K562 (cell line): ENCODE measurements at regions not wholly inside any gene's neighbourhood (a gene's known extent, or its start where the extent isn't known, plus 50 kb on each side); places are given as distances from the start of the nearest gene placed in this dataset.

Source experiments
- ATAC-seq: fragments of 200-7000 bp; cut with Tn5 transposase; 3 replicates; pipeline ENCODE4 v1.9.1; 2020; ENCODE audit warnings: moderate library complexity
- BruUV-seq: library from RNA; stranded (reverse); fragments of 400-500 nt; replicated peaks from 2 replicates; lab custom pipeline; 2021; lab: Mats Ljungman, UMichigan
- CTCF ChIA-PET: fragments of 300-600 bp; formaldehyde crosslinking; extraction: SDS; loops from one replicate; lab custom pipeline; 2021; ENCODE audit warnings: low intra/inter-chr PET ratio; lab: Yijun Ruan, JAX
- POLR2A ChIA-PET: fragments of 300-600, 350-650 bp; sonication (Branson Sonifier 250); formaldehyde crosslinking; extraction: SDS; loops from one replicate; lab custom pipeline; 2021; ENCODE audit warnings: antibody characterized with exemption, inconsistent platforms; lab: Yijun Ruan, JAX
- DNase-seq, 4 experiments: peaks; one replicate each; pipeline versions ENCODE4 v3.0.0 to v3.0.0-alpha.2; 2011 to 2018; ENCODE audit warnings: low spot score in 3 of 4, mixed read lengths in 3 of 4; ENCODE audit errors: extremely low read depth in 1 of 4
- FAIRE-seq: peaks from 2 replicates; lab custom pipeline; 2011; peaks lifted over from hg19 to GRCh38; lab: Jason Lieb, UNC
- H2AFZ ChIP-seq: 2 replicates; pipeline ENCODE4 v1.6.0; 2011; ENCODE audit warnings: low read depth, low read length, control low read depth, inconsistent platforms
- H3K27ac ChIP-seq: fragments of 200-600 bp; 3 replicates; pipeline ENCODE4 v1.8.0; 2011; ENCODE audit warnings: low read depth, mild to moderate bottlenecking, control low read depth, inconsistent platforms, low read length, moderate library complexity, mixed read lengths; ENCODE audit errors: extremely low read depth
- H3K27me3 ChIP-seq, 2 experiments: fragments of 300-600 bp in 1 of 2; 2 replicates in 1 of 2; 3 replicates in 1 of 2; pipeline versions ENCODE4 v1.6.0 to v1.8.0; 2011; ENCODE audit warnings: inconsistent platforms in 2 of 2, low read length in 2 of 2, mild to moderate bottlenecking in 1 of 2, mixed read lengths in 1 of 2, moderate library complexity in 1 of 2; ENCODE audit not compliant: control insufficient read depth in 2 of 2, insufficient read depth in 2 of 2
- H3K36me3 ChIP-seq: fragments of 300-600 bp; 3 replicates; pipeline ENCODE4 v1.8.0; 2011; ENCODE audit warnings: mild to moderate bottlenecking, low read length, inconsistent platforms; ENCODE audit not compliant: control insufficient read depth, insufficient read depth
- H3K4me1 ChIP-seq, 2 experiments: fragments of 200-600 bp in 1 of 2; replicated peaks in 1 of 2; 2 replicates in 1 of 2; 3 replicates in 1 of 2; pipeline versions ENCODE4 v1.5.1 to v1.8.0; 2011; ENCODE audit warnings: inconsistent platforms in 2 of 2, low read length in 2 of 2, mild to moderate bottlenecking in 1 of 2, mixed read lengths in 1 of 2, moderate library complexity in 1 of 2; ENCODE audit not compliant: control insufficient read depth in 2 of 2, insufficient read depth in 2 of 2
- H3K4me2 ChIP-seq: 2 replicates; pipeline ENCODE4 v1.6.1; 2011; ENCODE audit warnings: low read length, control low read depth, inconsistent platforms, mixed read lengths; ENCODE audit not compliant: insufficient read depth
- H3K4me3 ChIP-seq: fragments of 200-600 bp; sonication (generic), shearing (Covaris generic); 2 replicates; pipeline ENCODE4 v1.5.1; 2016; ENCODE audit warnings: control low read depth, inconsistent platforms
- H3K79me2 ChIP-seq: fragments of 200-600 bp; 3 replicates; pipeline ENCODE4 v1.8.0; 2011; ENCODE audit warnings: low read length, inconsistent platforms; ENCODE audit not compliant: control insufficient read depth, insufficient read depth
- H3K9ac ChIP-seq, 2 experiments: 2 replicates each; pipeline versions ENCODE4 v1.6.0 to v1.6.1; 2011; ENCODE audit warnings: low read depth in 2 of 2, low read length in 2 of 2, control low read depth in 1 of 2, inconsistent platforms in 1 of 2, mild to moderate bottlenecking in 1 of 2, mixed read lengths in 1 of 2; ENCODE audit not compliant: insufficient read depth in 1 of 2
- H3K9me1 ChIP-seq: one replicate; pipeline ENCODE4 v1.6.0; 2011; ENCODE audit warnings: inconsistent platforms, mild to moderate bottlenecking, low read length, moderate library complexity; ENCODE audit not compliant: control insufficient read depth, insufficient read depth
- H3K9me3 ChIP-seq: replicated peaks from 2 replicates; pipeline ENCODE4 v1.5.1; 2011; ENCODE audit warnings: low read depth, low read length, inconsistent platforms; ENCODE audit not compliant: control insufficient read depth, insufficient read depth
- H4K20me1 ChIP-seq: replicated peaks from 2 replicates; pipeline ENCODE4 v1.6.1; 2011; ENCODE audit warnings: low read length, inconsistent platforms, mixed read lengths; ENCODE audit not compliant: control insufficient read depth, insufficient read depth
- CBFA2T3 ChIP-seq: fragments of 450-650 bp; IDR thresholded peaks from 2 replicates; pipeline ENCODE4 v1.6.1; 2017
- CXXC5 ChIP-seq: fragments of 250-450 bp; sonication (Bioruptor Pico); IDR thresholded peaks from 2 replicates; pipeline ENCODE4 v1.8.0; 2022; ENCODE audit warnings: inconsistent platforms, mild to moderate bottlenecking, moderate library complexity
- DEAF1 ChIP-seq: fragments of 450-650 bp; formaldehyde crosslinking; IDR thresholded peaks from 2 replicates; pipeline ENCODE4 v1.4.0; 2020; ENCODE audit warnings: mild to moderate bottlenecking, moderate library complexity
- FIP1L1 ChIP-seq: fragments of 200-400 bp; formaldehyde crosslinking; IDR thresholded peaks from 2 replicates; pipeline ENCODE4 v1.6.1; 2018; ENCODE audit warnings: mild to moderate bottlenecking, low read depth, low read length; ENCODE audit not compliant: poor library complexity, severe bottlenecking
- HMGN3 ChIP-seq: IDR thresholded peaks from 2 replicates; pipeline ENCODE4 v1.6.1; 2011; ENCODE audit warnings: borderline replicate concordance, low read depth, mild to moderate bottlenecking, mixed read lengths, low read length; ENCODE audit not compliant: insufficient read length; ENCODE audit errors: extremely low read depth
- NFIX ChIP-seq: fragments of 250-450 bp; sonication (Bioruptor Pico); IDR thresholded peaks from 2 replicates; pipeline ENCODE4 v1.4.0; 2020; ENCODE audit warnings: low read depth, mild to moderate bottlenecking, moderate library complexity
- PCBP2 ChIP-seq: fragments of 200-400 bp; formaldehyde crosslinking; IDR thresholded peaks from 2 replicates; pipeline ENCODE4 v1.6.1; 2018; ENCODE audit warnings: low read length, low read depth, mild to moderate bottlenecking, moderate library complexity; ENCODE audit not compliant: poor library complexity, severe bottlenecking
- RB1 ChIP-seq: fragments of 450-650 bp; IDR thresholded peaks from 2 replicates; pipeline ENCODE4 v1.6.1; 2017; ENCODE audit warnings: low read depth, mild to moderate bottlenecking
- RBM34 ChIP-seq: fragments of 200-400 bp; formaldehyde crosslinking; IDR thresholded peaks from 2 replicates; pipeline ENCODE4 v1.6.1; 2018; ENCODE audit warnings: low read length, borderline replicate concordance; ENCODE audit not compliant: insufficient read depth
- SIX5 ChIP-seq, 2 experiments: IDR thresholded peaks; 2 replicates each; pipeline ENCODE4 v1.6.1; 2011; ENCODE audit warnings: low read length in 2 of 2, borderline replicate concordance in 1 of 2, low read depth in 1 of 2, mild to moderate bottlenecking in 1 of 2, moderate library complexity in 1 of 2; ENCODE audit not compliant: insufficient read depth in 1 of 2
- SMARCA4 ChIP-seq: fragments of 450-650 bp; IDR thresholded peaks from 2 replicates; pipeline ENCODE4 v1.6.1; 2016
- TRIM25 ChIP-seq: fragments of 450-650 bp; IDR thresholded peaks from 2 replicates; pipeline ENCODE4 v1.7.0; 2016; ENCODE audit warnings: borderline replicate concordance
- VEZF1 ChIP-seq: fragments of 200-800 bp; sonication (Bioruptor generic); IDR thresholded peaks from 2 replicates; pipeline ENCODE4 v1.6.1; 2017; ENCODE audit warnings: missing genetic modification characterization, missing compliant biosample characterization
- ZKSCAN1 ChIP-seq: fragments of 150-350 bp; IDR thresholded peaks from 2 replicates; pipeline ENCODE4 v1.6.1; 2016; ENCODE audit warnings: low read depth, low read length
- ZNF316 ChIP-seq: fragments of 450-650 bp; IDR thresholded peaks from 2 replicates; pipeline ENCODE4 v1.6.1; 2016
- ZNF583 ChIP-seq: fragments of 250-450 bp; sonication (Bioruptor Pico); IDR thresholded peaks from 2 replicates; pipeline ENCODE4 v1.4.0; 2020
- ZNF785 ChIP-seq: fragments of 250-450 bp; sonication (Bioruptor Pico); IDR thresholded peaks from 2 replicates; pipeline ENCODE4 v1.4.0; 2020; ENCODE audit warnings: mild to moderate bottlenecking
- WGBS: fragments of 100-300 bp; shearing (Covaris generic); methylation state at CpG from one replicate; pipeline ENCODE4 v1.1.6; 2016; ENCODE audit warnings: low coverage, mixed read lengths; ENCODE audit not compliant: insufficient coverage; ENCODE audit errors: missing lambda C conversion rate; 5-methylcytosine and 5-hydroxymethylcytosine counted together
- in situ Hi-C: fragments of 300-500 bp; cut with MboI; formaldehyde crosslinking; loops from 4 replicates; pipeline ENCODE4 v1.15.0; 2018; ENCODE audit warnings: inconsistent platforms, mixed read lengths
- intact Hi-C: fragments of 100-400 bp; cut with micrococcal nuclease; formaldehyde crosslinking; loops from 2 replicates; pipeline ENCODE4 v1.14.2; 2022

- 23% methylated on average over 13 of the region's 14 CpGs for WGBS
- H2AFZ ChIP-seq, result no peak overlapping the region
- H3K27ac ChIP-seq, result no peak overlapping the region; the same call in 2 of the 3 replicates
- peaks cover 12 to 34% of the 10 kb centered on the region in 2 experiments for H3K27me3 ChIP-seq
- ChIA-PET POLR2A (interaction anchor here (0.6 to 1.3 kb wide), 6 partner anchors 14 to 664 kb away, joined by 3 to 4 read pairs (median 4); partner anchors contain the start of genes CDC26 and PRPF4), CTCF (interaction anchor here (0.9 to 5.7 kb wide), 6 partner anchors 56 to 546 kb away, joined by 3 to 91 read pairs (median 8); no protein-coding TSS in a partner anchor)
- no peak overlapping the region for H3K4me3 ChIP-seq
- no peaks in the 10 kb centered on the region for H3K79me2 ChIP-seq
- H3K9ac ChIP-seq, result 0 out of 4 replicates have a peak overlapping the region, but pooled peaks of 1 of the 2 experiments have one; percentile 0
- no peaks in the 10 kb centered on the region for H3K9me3 ChIP-seq
- no peak overlapping the region for H3K4me2 ChIP-seq
- intact Hi-C loops, result loop anchor here (2.0 to 10.0 kb wide), 6 partner anchors 211 to 731 kb away; partner anchors contain the start of genes CDC26, PRPF4 and RNF183
- DNase-seq, result peak; percentile 82 to 89 (median 85)
- no peaks in the 10 kb centered on the region for H3K36me3 ChIP-seq
- in situ Hi-C loops, result loop anchor here (5.0 to 10.0 kb wide), 5 partner anchors 56 to 543 kb away; partner anchors contain the start of gene RNF183
- FAIRE-seq, result peak; percentile 94
- ATAC-seq, result peak; percentile 96
- peaks cover under 1% of the 10 kb centered on the region for H4K20me1 ChIP-seq
- no TSS peak for BruUV-seq
- H3K4me1 ChIP-seq, result peaks cover 0 to 6% of the 10 kb centered on the region in 2 experiments; a peak in 2 of 5 replicates
- H3K9me1 ChIP-seq, result no peaks in the 10 kb centered on the region
- no peak for TF ChIP-seq CBFA2T3
- no peak for TF ChIP-seq NFIX (CRISPR knock-in tag)
- no peak for TF ChIP-seq VEZF1 (CRISPR knock-in tag)
- TF ChIP-seq SMARCA4, result no peak
- TF ChIP-seq DEAF1, result peak; percentile 85
- no peak for TF ChIP-seq SIX5 (IDR thresholded peaks at IDR 0.05; ENCODE audit: borderline replicate concordance in 1 of 2, insufficient read depth in 1 of 2, low read depth in 1 of 2, low read length in 2 of 2)
- TF ChIP-seq HMGN3, result no peak
- TF ChIP-seq ZNF316, result no peak
- peak; percentile 40; the same call in 1 of the 2 replicates for TF ChIP-seq RB1
- no peak for TF ChIP-seq TRIM25
- no peak for TF ChIP-seq PCBP2
- no peak for TF ChIP-seq FIP1L1
- TF ChIP-seq ZNF583 (CRISPR knock-in tag), result no peak
- TF ChIP-seq CXXC5 (CRISPR knock-in tag), result no peak
- no peak for TF ChIP-seq RBM34
- TF ChIP-seq ZNF785, result no peak
- TF ChIP-seq ZKSCAN1, result 0 out of 2 replicates have a peak, but pooled peaks have one; percentile 20
Observed at GRCh38 chr9:113657765-113658544, 194.4 kb downstream of the RGS3 start.
